ENCODE measurements at regions not wholly inside any gene's neighbourhood (a gene's known extent, or its start where the extent isn't known, plus 50 kb on each side); places are given as distances from the start of the nearest gene placed in this dataset.

DNA sequence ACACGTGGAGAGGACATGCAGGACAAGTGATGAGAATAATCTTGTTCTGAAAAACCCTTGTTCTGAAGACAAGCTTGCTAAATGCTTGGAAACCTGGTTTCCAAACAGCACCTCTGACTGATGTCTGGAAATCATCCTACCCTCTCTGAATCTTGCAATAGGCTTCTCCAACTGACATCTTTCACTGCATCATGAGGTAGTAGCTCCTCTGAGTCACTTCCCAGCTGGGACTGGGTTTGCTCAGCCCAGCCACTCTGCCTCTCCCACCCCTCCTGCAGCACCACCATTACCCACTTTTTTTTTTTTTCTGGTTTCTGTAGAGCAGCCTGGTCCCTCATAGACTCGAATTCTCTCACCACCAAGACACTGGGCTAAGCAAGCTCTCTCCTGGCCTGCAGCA is 919.8 kb downstream of the GRID1 start:
- Histone ChIP-seq H3K4me1 (ENCODE audit: control insufficient read depth in 2 of 3, insufficient read depth in 2 of 3, low read depth in 1 of 3, low read length in 3 of 3) (no peaks in the 10 kb centered on the region), H3K4me3 (ENCODE audit: low read length in 3 of 3) (no peak overlapping the region), H3K9ac (ENCODE audit: low read length in 3 of 3) (no peak overlapping the region), H3K36me3 (ENCODE audit: control insufficient read depth in 2 of 3, insufficient read depth in 3 of 3, low read length in 3 of 3) (no peaks in the 10 kb centered on the region), H3K27ac (ENCODE audit: low read depth in 2 of 2, low read length in 2 of 2) (no peak overlapping the region), H3K27me3 (ENCODE audit: control insufficient read depth, insufficient read depth, low read length) (no peaks in the 10 kb centered on the region), H3K9me3 (ENCODE audit: control insufficient read depth in 2 of 3, insufficient read depth in 1 of 3, low read length in 3 of 3) (no peaks in the 10 kb centered on the region)
- intact Hi-C loops (cut with DNase I), result no loop called here
- FAIRE-seq, result no peak
- DNase-seq, result no peak
- TF ChIP-seq, protein P1, sequence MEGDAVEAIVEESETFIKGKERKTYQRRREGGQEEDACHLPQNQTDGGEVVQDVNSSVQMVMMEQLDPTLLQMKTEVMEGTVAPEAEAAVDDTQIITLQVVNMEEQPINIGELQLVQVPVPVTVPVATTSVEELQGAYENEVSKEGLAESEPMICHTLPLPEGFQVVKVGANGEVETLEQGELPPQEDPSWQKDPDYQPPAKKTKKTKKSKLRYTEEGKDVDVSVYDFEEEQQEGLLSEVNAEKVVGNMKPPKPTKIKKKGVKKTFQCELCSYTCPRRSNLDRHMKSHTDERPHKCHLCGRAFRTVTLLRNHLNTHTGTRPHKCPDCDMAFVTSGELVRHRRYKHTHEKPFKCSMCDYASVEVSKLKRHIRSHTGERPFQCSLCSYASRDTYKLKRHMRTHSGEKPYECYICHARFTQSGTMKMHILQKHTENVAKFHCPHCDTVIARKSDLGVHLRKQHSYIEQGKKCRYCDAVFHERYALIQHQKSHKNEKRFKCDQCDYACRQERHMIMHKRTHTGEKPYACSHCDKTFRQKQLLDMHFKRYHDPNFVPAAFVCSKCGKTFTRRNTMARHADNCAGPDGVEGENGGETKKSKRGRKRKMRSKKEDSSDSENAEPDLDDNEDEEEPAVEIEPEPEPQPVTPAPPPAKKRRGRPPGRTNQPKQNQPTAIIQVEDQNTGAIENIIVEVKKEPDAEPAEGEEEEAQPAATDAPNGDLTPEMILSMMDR (IDR thresholded peaks at IDR 0.05; ENCODE audit: borderline replicate concordance, extremely low read depth, insufficient read depth), result no peak

DNA sequence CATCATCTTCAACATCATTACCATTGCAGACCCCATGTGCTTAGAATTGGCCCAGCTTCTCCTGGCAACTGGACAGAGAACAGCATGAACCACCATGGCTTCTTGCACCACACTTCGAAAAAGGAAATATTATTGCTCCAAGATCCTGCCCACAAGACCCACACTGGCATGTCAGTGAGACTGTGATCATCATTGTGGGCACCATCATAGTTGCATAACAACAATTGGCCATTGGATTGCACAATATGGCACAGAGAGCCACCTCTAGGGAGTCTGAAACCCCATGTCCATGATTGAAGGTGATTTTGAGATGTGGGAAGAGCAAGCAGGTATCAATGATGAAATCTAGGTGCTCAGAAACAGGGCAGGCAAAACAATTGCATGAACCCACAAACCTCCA is 918.9 kb downstream of the GRID1 start:
- FAIRE-seq, result no peak
- intact Hi-C loops (cut with DNase I), result no loop called here
- H3K27ac ChIP-seq (ENCODE audit: low read depth in 2 of 2, low read length in 2 of 2), result no peak overlapping the region
- H3K4me1 ChIP-seq (ENCODE audit: control insufficient read depth in 2 of 3, insufficient read depth in 2 of 3, low read depth in 1 of 3, low read length in 3 of 3), result no peaks in the 10 kb centered on the region
- H3K9ac ChIP-seq (ENCODE audit: low read length in 3 of 3), result no peak overlapping the region
- TF ChIP-seq, protein P1 (IDR thresholded peaks at IDR 0.05; ENCODE audit: borderline replicate concordance, extremely low read depth, insufficient read depth), result no peak
- H3K9me3 ChIP-seq (ENCODE audit: control insufficient read depth in 2 of 3, insufficient read depth in 1 of 3, low read length in 3 of 3), result no peaks in the 10 kb centered on the region
- no peaks in the 10 kb centered on the region for H3K36me3 ChIP-seq (ENCODE audit: control insufficient read depth in 2 of 3, insufficient read depth in 3 of 3, low read length in 3 of 3)
- H3K27me3 ChIP-seq (ENCODE audit: control insufficient read depth, insufficient read depth, low read length), result no peaks in the 10 kb centered on the region
- DNase-seq, result no peak
- no peak overlapping the region for H3K4me3 ChIP-seq (ENCODE audit: low read length in 3 of 3)

DNA sequence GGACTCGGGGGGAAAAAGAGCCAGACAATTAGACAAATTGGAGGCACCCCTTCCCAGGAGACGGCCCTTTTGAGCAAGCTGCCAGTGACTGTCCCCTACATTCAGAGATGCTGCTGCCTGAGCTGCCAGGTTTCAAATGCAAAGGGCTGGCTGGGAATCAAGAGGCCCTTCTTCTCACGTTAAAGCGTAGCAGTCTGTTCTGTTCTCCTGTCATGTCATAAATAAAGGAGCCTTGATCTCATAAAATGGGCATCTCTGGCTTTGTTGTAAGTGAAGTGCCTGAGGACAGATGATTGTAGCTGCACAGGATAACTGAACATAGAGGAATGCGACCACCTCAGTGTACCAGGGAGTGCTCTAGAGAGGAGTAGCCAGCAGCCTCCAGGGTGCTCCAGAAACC is 917.9 kb downstream of the GRID1 start:
- no peaks in the 10 kb centered on the region for H3K27me3 ChIP-seq (ENCODE audit: control insufficient read depth, insufficient read depth, low read length)
- H3K4me1 ChIP-seq (ENCODE audit: control insufficient read depth in 2 of 3, insufficient read depth in 2 of 3, low read depth in 1 of 3, low read length in 3 of 3), result no peaks in the 10 kb centered on the region
- H3K27ac ChIP-seq (ENCODE audit: low read depth in 2 of 2, low read length in 2 of 2), result no peak overlapping the region
- FAIRE-seq (no peak), DNase-seq (no peak)
- no peak overlapping the region for H3K4me3 ChIP-seq (ENCODE audit: low read length in 3 of 3)
- H3K9ac ChIP-seq (ENCODE audit: low read length in 3 of 3), result no peak overlapping the region
- intact Hi-C loops (cut with DNase I), result no loop called here
- no peaks in the 10 kb centered on the region for H3K36me3 ChIP-seq (ENCODE audit: control insufficient read depth in 2 of 3, insufficient read depth in 3 of 3, low read length in 3 of 3)
- TF ChIP-seq, protein P1 (IDR thresholded peaks at IDR 0.05; ENCODE audit: borderline replicate concordance, extremely low read depth, insufficient read depth), result no peak
- no peaks in the 10 kb centered on the region for H3K9me3 ChIP-seq (ENCODE audit: control insufficient read depth in 2 of 3, insufficient read depth in 1 of 3, low read length in 3 of 3)

DNA sequence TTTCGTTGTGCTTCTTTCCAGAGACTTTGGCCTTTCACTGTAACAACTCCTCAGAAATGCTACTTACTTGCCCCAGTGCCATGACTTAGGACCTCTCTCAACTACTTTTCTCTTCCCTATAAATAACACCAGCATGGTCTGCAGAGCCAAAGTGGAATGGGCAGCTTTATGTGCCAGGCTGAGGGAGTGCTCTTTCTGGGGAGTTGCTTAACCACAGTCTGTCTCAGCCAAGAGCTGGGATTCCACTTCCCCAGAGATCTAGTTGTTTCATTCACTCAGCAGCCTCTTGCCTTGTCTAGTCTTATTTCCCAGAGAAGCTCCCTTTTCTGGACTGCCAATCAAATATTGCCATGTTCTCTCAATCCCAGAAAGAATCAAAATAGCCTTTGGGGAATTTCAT is 912.2 kb downstream of the GRID1 start:
- H3K4me1 ChIP-seq (ENCODE audit: control insufficient read depth in 2 of 3, insufficient read depth in 2 of 3, low read depth in 1 of 3, low read length in 3 of 3), result no peaks in the 10 kb centered on the region
- TF ChIP-seq, protein P1 (IDR thresholded peaks at IDR 0.05; ENCODE audit: borderline replicate concordance, extremely low read depth, insufficient read depth), result no peak
- DNase-seq (no peak), FAIRE-seq (no peak)
- H3K36me3 ChIP-seq (ENCODE audit: control insufficient read depth in 2 of 3, insufficient read depth in 3 of 3, low read length in 3 of 3), result no peaks in the 10 kb centered on the region
- H3K9ac ChIP-seq (ENCODE audit: low read length in 3 of 3), result no peak overlapping the region
- H3K27ac ChIP-seq (ENCODE audit: low read depth in 2 of 2, low read length in 2 of 2), result no peak overlapping the region
- no peaks in the 10 kb centered on the region for H3K9me3 ChIP-seq (ENCODE audit: control insufficient read depth in 2 of 3, insufficient read depth in 1 of 3, low read length in 3 of 3)
- H3K4me3 ChIP-seq (ENCODE audit: low read length in 3 of 3), result no peak overlapping the region
- no peaks in the 10 kb centered on the region for H3K27me3 ChIP-seq (ENCODE audit: control insufficient read depth, insufficient read depth, low read length)
- intact Hi-C loops (cut with DNase I), result no loop called here

All from kidney (tissue), 13 donors.